GM23338 (cell line): ENCODE measurements at regions not wholly inside any gene's neighbourhood (a gene's known extent, or its start where the extent isn't known, plus 50 kb on each side); places are given as distances from the start of the nearest gene placed in this dataset.

Source experiments
- ATAC-seq: fragments of 200-7000 bp; cut with Tn5 transposase; 3 replicates; pipeline ENCODE4 v1.9.1; 2020
- DNase-seq: peaks from one replicate; pipeline ENCODE4 v3.0.0-alpha.2; 2015; ENCODE audit warnings: low spot score
- H2AFZ ChIP-seq: fragments of 200-600 bp; sonication (generic); 2 replicates; pipeline ENCODE4 v1.8.0; 2016; ENCODE audit warnings: antibody characterized with exemption, mild to moderate bottlenecking, moderate library complexity
- H3F3A ChIP-seq: fragments of 200-600 bp; sonication (generic); replicated peaks from 2 replicates; pipeline ENCODE4 v1.8.0; 2017; ENCODE audit warnings: antibody characterized with exemption, mixed run types, low read depth
- H3K27ac ChIP-seq: fragments of 200-600 bp; sonication (generic); 2 replicates; pipeline ENCODE4 v1.6.1; 2016; ENCODE audit warnings: low read depth
- H3K27me3 ChIP-seq: fragments of 200-600 bp; sonication (generic); 2 replicates; pipeline ENCODE4 v1.8.0; 2016; ENCODE audit warnings: mild to moderate bottlenecking, mixed run types, moderate library complexity; ENCODE audit not compliant: insufficient read depth
- H3K36me3 ChIP-seq: fragments of 200-600 bp; sonication (generic); 2 replicates; pipeline ENCODE4 v1.8.0; 2016; ENCODE audit warnings: mild to moderate bottlenecking; ENCODE audit not compliant: insufficient read depth
- H3K4me1 ChIP-seq: fragments of 200-600 bp; sonication (generic); 2 replicates; pipeline ENCODE4 v1.8.0; 2016; ENCODE audit warnings: mild to moderate bottlenecking, moderate library complexity; ENCODE audit not compliant: insufficient read depth
- H3K4me2 ChIP-seq: fragments of 200-600 bp; sonication (generic); 2 replicates; pipeline ENCODE4 v1.7.1; 2017; ENCODE audit warnings: mixed run types
- H3K4me3 ChIP-seq: fragments of 200-600 bp; sonication (generic); 2 replicates; pipeline ENCODE4 v1.6.1; 2016; ENCODE audit warnings: mixed run types
- H3K79me2 ChIP-seq: fragments of 200-600 bp; sonication (generic); replicated peaks from 2 replicates; pipeline ENCODE4 v1.8.0; 2017; ENCODE audit warnings: mild to moderate bottlenecking; ENCODE audit not compliant: insufficient read depth
- H3K9me2 ChIP-seq: fragments of 200-600 bp; sonication (generic); 2 replicates; pipeline ENCODE4 v1.8.0; 2017; ENCODE audit not compliant: insufficient read depth
- H4K20me1 ChIP-seq: fragments of 200-600 bp; sonication (generic); replicated peaks from 2 replicates; pipeline ENCODE4 v1.8.0; 2017; ENCODE audit warnings: mild to moderate bottlenecking; ENCODE audit not compliant: insufficient read depth
- H3K27ac Mint-ChIP-seq: 2 replicates; pipeline ENCODE4 v1.8.0; 2020; ENCODE audit warnings: inconsistent platforms, mild to moderate bottlenecking, moderate library complexity, mixed read lengths
- H3K27me3 Mint-ChIP-seq: 3 replicates; pipeline ENCODE4 v1.8.0; 2022; ENCODE audit warnings: low read depth, mild to moderate bottlenecking, moderate library complexity, mixed read lengths, inconsistent platforms; ENCODE audit not compliant: insufficient read depth, poor library complexity
- H3K36me3 Mint-ChIP-seq: 3 replicates; pipeline ENCODE4 v1.8.0; 2021; ENCODE audit warnings: low read depth, mild to moderate bottlenecking, inconsistent platforms, moderate library complexity, mixed read lengths
- H3K4me1 Mint-ChIP-seq: 3 replicates; pipeline ENCODE4 v1.8.0; 2020; ENCODE audit warnings: mild to moderate bottlenecking, inconsistent platforms, mixed read lengths
- H3K4me3 Mint-ChIP-seq: 3 replicates; pipeline ENCODE4 v1.8.0; 2021; ENCODE audit warnings: moderate library complexity, mild to moderate bottlenecking, inconsistent platforms, mixed read lengths
- H3K9me3 Mint-ChIP-seq: 3 replicates; pipeline ENCODE4 v1.8.0; 2020; ENCODE audit warnings: moderate library complexity, mild to moderate bottlenecking, inconsistent platforms, mixed read lengths
- CREB1 ChIP-seq: fragments of 250-450 bp; sonication (Bioruptor Pico); IDR thresholded peaks from 2 replicates; pipeline ENCODE4 v1.5.0; 2020; ENCODE audit warnings: low read depth, mild to moderate bottlenecking, moderate library complexity
- CTCF ChIP-seq, 2 experiments: fragments of 200-600 bp in 1 of 2; sonication (generic) in 1 of 2; conservative IDR thresholded peaks; 2 replicates each; pipeline versions ENCODE4 v1.5.1 to v1.6.1; 2016 to 2017; ENCODE audit warnings: antibody characterized with exemption in 2 of 2, low read depth in 2 of 2, mild to moderate bottlenecking in 2 of 2, moderate library complexity in 1 of 2
- ETS1 ChIP-seq: IDR thresholded peaks from 2 replicates; pipeline ENCODE4 v1.6.1; 2016; ENCODE audit warnings: antibody characterized with exemption
- EZH2 ChIP-seq: fragments of 200-600 bp; sonication (generic); IDR thresholded peaks from one replicate; pipeline ENCODE4 v1.8.0; 2017; ENCODE audit warnings: antibody characterized with exemption, mild to moderate bottlenecking, low read depth; ENCODE audit not compliant: unreplicated experiment
- EZH2phosphoT487 ChIP-seq: fragments of 200-600 bp; sonication (generic); IDR thresholded peaks from one replicate; pipeline ENCODE4 v1.8.1; 2018; ENCODE audit warnings: antibody characterized with exemption; ENCODE audit not compliant: unreplicated experiment
- JUNB ChIP-seq: IDR thresholded peaks from one replicate; pipeline ENCODE4 v1.6.1; 2016; ENCODE audit warnings: antibody characterized with exemption; ENCODE audit not compliant: unreplicated experiment
- NANOG ChIP-seq: IDR thresholded peaks from 2 replicates; pipeline ENCODE4 v1.6.1; 2016; ENCODE audit warnings: antibody characterized with exemption, borderline replicate concordance
- POLR2AphosphoS5 ChIP-seq: IDR thresholded peaks from 2 replicates; pipeline ENCODE4 v1.6.1; 2016; ENCODE audit warnings: antibody characterized with exemption, low read depth
- REST ChIP-seq: IDR thresholded peaks from one replicate; pipeline ENCODE4 v1.6.1; 2018; ENCODE audit warnings: antibody characterized with exemption; ENCODE audit not compliant: unreplicated experiment
- STAT1 ChIP-seq: IDR thresholded peaks from one replicate; pipeline ENCODE4 v1.6.1; 2016; ENCODE audit warnings: antibody characterized with exemption; ENCODE audit not compliant: unreplicated experiment
- ZNF114 ChIP-seq: fragments of 250-450 bp; sonication (Bioruptor Pico); IDR thresholded peaks from 2 replicates; pipeline ENCODE4 v1.5.0; 2020; ENCODE audit warnings: mild to moderate bottlenecking, moderate library complexity
- ZNF331 ChIP-seq: fragments of 250-450 bp; sonication (Bioruptor Pico); IDR thresholded peaks from 2 replicates; pipeline ENCODE4 v1.5.0; 2020; ENCODE audit warnings: low read depth, mild to moderate bottlenecking, moderate library complexity
- ZNF462 ChIP-seq: fragments of 250-450 bp; sonication (Bioruptor Pico); IDR thresholded peaks from 2 replicates; pipeline ENCODE4 v1.5.0; 2020; ENCODE audit warnings: mild to moderate bottlenecking, moderate library complexity

- peaks cover 4% of the 10 kb centered on the region; the same call in 2 of the 3 replicates for H3K36me3 Mint-ChIP-seq
- TF ChIP-seq JUNB = no peak
- no peak for TF ChIP-seq NANOG
- no peak for TF ChIP-seq STAT1
- TF ChIP-seq ZNF331 (CRISPR knock-in tag) = no peak
- no peak for TF ChIP-seq ZNF114 (CRISPR knock-in tag)
- no peak for TF ChIP-seq ETS1
- no peak for TF ChIP-seq EZH2
- TF ChIP-seq CTCF (conservative IDR thresholded peaks at IDR 0.05; ENCODE audit: low read depth in 2 of 2) = no peak
- TF ChIP-seq ZNF462 (CRISPR knock-in tag) = no peak
- TF ChIP-seq CREB1 (CRISPR knock-in tag) = no peak
- TF ChIP-seq EZH2phosphoT487 = no peak
- no peak for TF ChIP-seq POLR2AphosphoS5
- TF ChIP-seq REST = no peak
- peaks cover 30% of the 10 kb centered on the region; the same call in 2 of the 3 replicates for H3K4me1 Mint-ChIP-seq
- Histone ChIP-seq H4K20me1 (no peaks in the 10 kb centered on the region), H3K36me3 (0 out of 2 replicates have a peak, but pooled peaks cover 3% of the 10 kb centered on the region), H3K4me1 (peaks cover 18% of the 10 kb centered on the region), H3K4me3 (no peak overlapping the region), H3K79me2 (no peaks in the 10 kb centered on the region), H3F3A (no peaks in the 10 kb centered on the region), H3K27me3 (no peaks in the 10 kb centered on the region), H3K27ac (no peak overlapping the region), H3K4me2 (no peak overlapping the region), H2AFZ (no peak overlapping the region), H3K9me2 (no peaks in the 10 kb centered on the region)
- H3K27me3 Mint-ChIP-seq = peaks cover 4% of the 10 kb centered on the region
- ATAC-seq (no peak), DNase-seq (no peak)
- peaks cover 11% of the 10 kb centered on the region for H3K9me3 Mint-ChIP-seq
- no peak overlapping the region for H3K27ac Mint-ChIP-seq
- H3K4me3 Mint-ChIP-seq = no peak overlapping the region
These were observed 227.4 kb downstream of the CSNK2A3 start for GRCh38 chr11:11125618-11126017.
